Pancreas (tissue), 10 donors: ENCODE measurements at regions not wholly inside any gene's neighbourhood (a gene's known extent, or its start where the extent isn't known, plus 50 kb on each side); places are given as distances from the start of the nearest gene placed in this dataset.
A peak's percentile ranks its signal among the peaks of the same experiment; 100 is the strongest.

ENCODE experiments used
- ATAC-seq, 4 donors: fragments of 200-7000 bp; cut with Tn5 transposase; one replicate each; pipeline versions ENCODE4 v1.8.0 to v1.9.1; 2020; ENCODE audit warnings: mild to moderate bottlenecking in 4 of 4, moderate library complexity in 4 of 4
- DNase-seq, 6 donors: peaks; one replicate each; pipeline ENCODE4 v3.0.0-alpha.2; 2020
- FAIRE-seq: peaks from 2 replicates; lab custom pipeline; 2012; peaks lifted over from hg19 to GRCh38; lab: Jason Lieb, UNC
- H3K27ac ChIP-seq, 4 donors: fragments of 200-600 bp; sonication (generic); 1 replicate in 3 of 4; 2 replicates in 1 of 4; pipeline versions ENCODE4 v1.5.0 to v1.8.0; 2020
- H3K27me3 ChIP-seq, 4 donors: fragments of 200-600 bp; one replicate each; pipeline ENCODE4 v1.8.0; 2021
- H3K36me3 ChIP-seq, 3 donors: fragments of 200-600 bp; sonication (generic) in 1 of 3; one replicate each; pipeline versions ENCODE4 v1.5.0 to v1.8.0; 2020 to 2021
- H3K4me1 ChIP-seq, 3 donors: fragments of 200-600 bp; one replicate each; pipeline ENCODE4 v1.8.0; 2021
- H3K4me3 ChIP-seq, 4 donors: fragments of 200-600 bp; sonication (generic) in 2 of 4; one replicate each; pipeline versions ENCODE4 v1.5.0 to v1.8.0; 2020 to 2021
- H3K9me3 ChIP-seq, 4 donors: fragments of 200-600 bp; one replicate each; pipeline ENCODE4 v1.8.0; 2021
- CTCF ChIP-seq, 4 donors: fragments of 200-600 bp; sonication (generic) in 3 of 4; IDR thresholded peaks; one replicate each; pipeline versions ENCODE4 v1.5.0 to v1.8.0; 2021; ENCODE audit warnings: antibody characterized with exemption in 4 of 4
- WGBS, 2 donors: extraction: QIAGEN DNeasy Blood & Tissue Kit; methylation state at CpG; one replicate each; pipeline ENCODE4 v1.1.7; 2013; 5-methylcytosine and 5-hydroxymethylcytosine counted together
- intact Hi-C, 3 donors: fragments of 100-400 bp; cut with DNase I; formaldehyde crosslinking; loops; one replicate each; pipeline versions ENCODE4 v1.11.1 to v1.14.2; 2022
- donor health status: healthy with polysubstance abuse.
- donor health status: DM: no; HTN: no; CAD: no; lungs with moderate emphysema.
- donor health status: DM: no; HTN: no; CAD: no.
- donor health status: control.
- donor health status: control.
- donor health status: Bipolar disorder and iron deficiency.
- donor health status: DM: yes; HTN: yes; CAD: no.
- donor health status: DM: no; HTN: no; CAD: no.
- donor health status: DM: no; HTN: no; CAD: no.
- donor health status: DM: yes; HTN: yes; CAD: no.

- Histone ChIP-seq H3K27ac (no peak overlapping the region), H3K9me3 (no peaks in the 10 kb centered on the region), H3K27me3 (no peaks in the 10 kb centered on the region), H3K4me1 (no peaks in the 10 kb centered on the region), H3K4me3 (no peak overlapping the region), H3K36me3 (no peaks in the 10 kb centered on the region)
- TF ChIP-seq CTCF (IDR thresholded peaks at IDR 0.05): no peak
- DNase-seq (no peak), ATAC-seq (no peak), FAIRE-seq (no peak)
- intact Hi-C loops: no loop called here
- WGBS, 2 donors: 52 to 57% methylated on average over 7 of the region's 7 CpGs
Observed at GRCh38 chr9:24765025-24765756, 219.5 kb upstream of the IZUMO3 start.

GRCh38 chr9:24738421-24738961 is 192.8 kb upstream of the IZUMO3 start:
- no peak for FAIRE-seq
- 81 to 87% methylated on average over 28 to 29 of the region's 29 CpGs for WGBS, 2 donors
- Histone ChIP-seq H3K4me3 (no peak overlapping the region), H3K9me3 (no peaks in the 10 kb centered on the region), H3K27ac (no peak overlapping the region), H3K27me3 (no peaks in the 10 kb centered on the region), H3K4me1 (no peaks in the 10 kb centered on the region), H3K36me3 (no peaks in the 10 kb centered on the region)
- ATAC-seq: no peak
- DNase-seq: peak in 1 of 6 donors; percentile 70
- intact Hi-C loops: no loop called here
- no peak for TF ChIP-seq CTCF (IDR thresholded peaks at IDR 0.05)

GRCh38 chr9:24731754-24732153 is 186.1 kb upstream of the IZUMO3 start:
- no peaks in the 10 kb centered on the region for H3K9me3 ChIP-seq
- ATAC-seq (no peak), DNase-seq (no peak), FAIRE-seq (no peak)
- H3K4me3 ChIP-seq: no peak overlapping the region
- H3K27ac ChIP-seq: no peak overlapping the region
- H3K4me1 ChIP-seq: no peaks in the 10 kb centered on the region
- 28 to 40% methylated on average over 1 of the region's 1 CpG for WGBS, 2 donors
- intact Hi-C loops: no loop called here
- TF ChIP-seq CTCF (IDR thresholded peaks at IDR 0.05): no peak
- no peaks in the 10 kb centered on the region for H3K36me3 ChIP-seq
- H3K27me3 ChIP-seq: no peaks in the 10 kb centered on the region

- 24 to 30% methylated on average over 1 of the region's 1 CpG for WGBS, 2 donors
- FAIRE-seq: no peak
- no peak for ATAC-seq
- no peak for DNase-seq
- H3K9me3 ChIP-seq: no peaks in the 10 kb centered on the region
- no peaks in the 10 kb centered on the region for H3K36me3 ChIP-seq
- intact Hi-C loops: no loop called here
- TF ChIP-seq CTCF (IDR thresholded peaks at IDR 0.05): no peak
- H3K4me1 ChIP-seq: no peaks in the 10 kb centered on the region
- no peak overlapping the region for H3K27ac ChIP-seq
- H3K4me3 ChIP-seq: no peak overlapping the region
- H3K27me3 ChIP-seq: no peaks in the 10 kb centered on the region
Observed at GRCh38 chr9:24721621-24722020, 175.9 kb upstream of the IZUMO3 start.

GRCh38 chr9:24712206-24712605 is 166.5 kb upstream of the IZUMO3 start:
- no peak for ATAC-seq
- TF ChIP-seq CTCF (IDR thresholded peaks at IDR 0.05): no peak
- 38 to 51% methylated on average over 2 of the region's 2 CpGs for WGBS, 2 donors
- no peak for DNase-seq
- Histone ChIP-seq H3K4me3 (no peak overlapping the region), H3K27me3 (no peaks in the 10 kb centered on the region), H3K27ac (no peak overlapping the region), H3K9me3 (no peaks in the 10 kb centered on the region), H3K36me3 (no peaks in the 10 kb centered on the region), H3K4me1 (no peaks in the 10 kb centered on the region)
- FAIRE-seq: no peak
- intact Hi-C loops: no loop called here
